HG03159 (cell line): ENCODE measurements at regions not wholly inside any gene's neighbourhood (a gene's known extent, or its start where the extent isn't known, plus 50 kb on each side); places are given as distances from the start of the nearest gene placed in this dataset.

Experiments used
- ATAC-seq: cut with Tn5 transposase; IDR thresholded peaks from one replicate; pipeline ENCODE4 v1.9.1; 2021; ENCODE audit warnings: mild to moderate bottlenecking, moderate library complexity; ENCODE audit not compliant: unreplicated experiment

DNA sequence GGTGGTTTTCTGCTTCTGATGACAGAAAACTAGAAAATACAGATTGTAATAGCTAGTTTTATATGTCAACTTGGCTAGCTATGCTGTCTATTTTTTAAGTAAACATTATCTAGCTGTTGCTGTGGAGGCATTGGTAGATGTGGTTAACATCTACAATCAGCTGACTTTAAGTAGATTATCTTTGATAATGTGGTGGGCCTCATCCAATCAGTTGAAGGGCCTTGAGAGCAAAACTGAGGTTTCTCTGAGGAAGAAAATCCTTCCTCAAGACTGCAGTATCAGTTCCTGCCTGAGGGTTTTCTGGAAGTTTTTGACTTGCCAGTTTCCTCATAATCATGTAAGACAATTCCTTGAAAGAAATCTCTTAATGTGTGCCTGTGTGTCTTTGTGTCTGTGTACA lies 75.9 kb upstream of the SPHKAP start:
- no peak for ATAC-seq

DNA sequence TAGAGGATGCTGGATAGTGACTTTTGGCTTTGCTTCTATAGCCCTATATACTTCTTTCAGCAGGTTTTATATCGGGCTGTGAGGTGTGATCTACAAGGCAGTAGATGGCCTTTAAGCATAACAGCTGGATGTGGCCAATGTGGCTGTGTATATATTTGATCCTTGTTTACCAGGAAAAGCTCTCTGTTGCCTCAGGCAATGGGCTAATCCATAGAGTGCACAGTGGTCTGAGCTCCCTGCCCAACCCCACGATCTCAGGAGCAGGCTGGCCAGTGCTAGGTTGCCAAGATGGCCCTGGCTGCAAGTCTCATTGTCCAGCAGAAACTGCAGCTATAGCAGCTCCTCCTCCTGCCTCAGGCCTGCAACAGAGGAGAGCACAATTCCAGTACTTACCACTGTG lies 72.3 kb upstream of the SPHKAP start:
- ATAC-seq: no peak

DNA sequence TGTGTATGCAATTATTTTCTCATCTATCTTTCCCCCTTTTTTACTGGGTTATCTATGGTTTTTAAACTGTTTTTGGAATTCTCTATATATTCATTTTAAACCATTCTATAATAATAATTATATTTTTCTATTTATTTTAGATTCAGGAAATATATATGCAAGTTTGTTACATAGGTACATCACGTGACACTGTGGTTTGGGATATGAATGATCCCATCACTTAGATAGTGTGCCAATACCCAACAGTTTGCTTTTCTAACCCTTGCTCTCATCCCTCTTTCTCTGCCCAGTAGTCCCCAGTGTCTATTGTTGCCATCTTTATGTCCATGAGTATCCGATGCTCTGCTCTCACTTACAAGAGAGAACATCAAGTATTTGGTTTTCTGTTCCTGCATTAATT lies 65.8 kb upstream of the SPHKAP start:
- ATAC-seq: no peak

DNA sequence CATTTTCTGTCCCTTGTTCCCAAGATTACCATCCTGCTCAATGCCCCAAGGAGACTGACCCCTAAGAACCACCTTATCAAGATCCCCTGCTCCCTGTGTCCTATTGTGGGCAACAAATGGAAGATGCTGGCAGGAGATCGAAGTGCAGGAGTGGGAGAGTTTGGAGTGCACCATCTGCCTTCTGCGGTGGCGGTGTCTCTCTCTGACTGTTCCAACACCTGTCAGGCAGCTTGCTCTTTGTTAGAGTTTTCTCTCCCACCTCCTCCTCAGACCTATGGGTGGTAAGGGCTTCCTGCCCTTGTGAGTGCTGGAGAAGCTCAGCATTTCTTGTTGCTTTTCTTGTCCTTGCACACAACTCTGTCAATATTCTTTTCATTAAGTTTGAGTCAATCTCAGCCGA lies 64.1 kb upstream of the SPHKAP start:
- no peak for ATAC-seq

DNA sequence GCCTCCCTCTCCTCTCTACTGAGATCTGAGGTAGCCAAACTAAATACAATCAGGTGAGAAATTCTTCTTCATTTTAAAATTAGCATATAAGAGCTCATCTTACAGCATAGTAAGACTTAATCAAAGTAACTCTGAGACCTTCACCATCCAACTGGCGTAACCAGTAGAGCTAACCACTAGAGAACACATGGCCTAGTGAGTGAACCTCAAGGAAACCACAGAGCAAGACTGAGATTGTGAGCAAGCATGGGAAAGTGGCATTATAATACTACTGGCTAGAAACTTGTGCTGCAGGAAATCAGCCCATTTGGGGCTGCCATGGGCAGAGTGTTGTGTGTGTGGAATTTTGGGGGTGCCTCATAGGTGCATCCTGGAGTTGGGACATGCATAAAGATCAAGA lies 61.1 kb upstream of the SPHKAP start:
- ATAC-seq: no peak

DNA sequence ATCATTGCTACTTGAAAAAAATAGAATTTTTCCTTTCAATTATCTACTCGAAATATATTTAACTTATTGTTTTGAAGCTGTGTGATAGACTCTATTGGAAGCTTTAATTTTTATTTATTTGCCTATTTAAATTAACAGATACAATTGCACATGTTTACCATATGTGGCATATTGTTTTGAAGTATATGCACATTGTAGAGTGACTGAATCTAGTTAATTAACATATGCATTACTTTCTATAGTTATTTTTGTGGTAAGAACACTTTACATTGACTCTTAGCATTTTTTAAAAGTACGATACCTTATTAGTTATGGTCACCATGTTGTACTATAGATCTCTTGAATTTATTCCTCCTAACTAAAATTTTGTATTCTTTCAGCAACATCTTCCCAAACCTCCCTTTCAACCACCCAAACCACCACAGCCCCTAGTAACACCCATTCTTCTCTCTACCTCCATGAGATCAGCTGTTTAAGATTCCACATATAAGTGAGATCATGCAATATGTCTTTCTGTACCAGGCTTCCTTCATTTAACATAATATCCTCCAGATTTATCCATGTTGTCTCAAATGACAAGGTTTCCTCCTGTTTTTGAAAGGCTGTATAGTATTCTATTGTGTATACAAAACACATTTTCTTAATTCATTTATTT lies 58.5 kb upstream of the SPHKAP start:
- ATAC-seq: no peak

DNA sequence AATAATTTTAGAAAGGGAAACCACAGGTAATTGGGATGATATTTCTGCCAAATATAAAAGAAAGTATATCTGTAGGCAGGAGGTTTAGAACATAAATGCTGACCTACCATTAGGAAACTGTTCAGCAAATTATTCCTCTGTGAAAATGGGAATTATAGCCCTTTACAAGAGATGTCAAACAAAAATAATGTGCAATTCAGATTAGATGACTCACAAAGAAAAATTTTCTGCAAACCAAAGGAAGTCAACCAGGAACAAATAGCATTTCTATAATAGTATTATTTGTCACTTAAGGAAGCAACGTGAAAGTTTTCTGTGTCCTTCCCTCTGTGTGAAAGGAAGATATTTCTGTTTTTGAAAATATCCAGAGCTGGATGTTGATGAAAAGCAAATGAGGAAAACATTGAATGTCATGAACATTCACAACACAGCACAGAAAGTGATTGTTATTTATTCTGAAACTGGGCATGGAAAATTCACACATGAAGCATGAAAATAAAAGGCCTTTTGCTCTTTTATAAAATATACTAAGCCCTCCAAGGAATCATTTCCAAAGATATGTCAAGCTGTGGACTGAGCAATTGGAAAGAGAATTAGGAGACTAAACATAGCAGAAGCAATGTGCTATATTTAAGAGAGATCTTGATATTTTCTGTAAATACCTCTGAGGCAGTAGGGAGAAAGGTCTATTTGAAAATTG lies 57.9 kb upstream of the SPHKAP start:
- ATAC-seq: no peak
